DMS79 (cell line): ENCODE measurements at regions not wholly inside any gene's neighbourhood (a gene's known extent, or its start where the extent isn't known, plus 50 kb on each side); places are given as distances from the start of the nearest gene placed in this dataset.
"Not testable (repeated sequence)": the region's sequence is repeated elsewhere in the genome, so short reads cannot be mapped to it uniquely, and the experiment has no call there.

Source experiments
- DNase-seq: peaks from one replicate; lab custom pipeline; 2025; lab: John Stamatoyannopoulos, UW

DNA sequence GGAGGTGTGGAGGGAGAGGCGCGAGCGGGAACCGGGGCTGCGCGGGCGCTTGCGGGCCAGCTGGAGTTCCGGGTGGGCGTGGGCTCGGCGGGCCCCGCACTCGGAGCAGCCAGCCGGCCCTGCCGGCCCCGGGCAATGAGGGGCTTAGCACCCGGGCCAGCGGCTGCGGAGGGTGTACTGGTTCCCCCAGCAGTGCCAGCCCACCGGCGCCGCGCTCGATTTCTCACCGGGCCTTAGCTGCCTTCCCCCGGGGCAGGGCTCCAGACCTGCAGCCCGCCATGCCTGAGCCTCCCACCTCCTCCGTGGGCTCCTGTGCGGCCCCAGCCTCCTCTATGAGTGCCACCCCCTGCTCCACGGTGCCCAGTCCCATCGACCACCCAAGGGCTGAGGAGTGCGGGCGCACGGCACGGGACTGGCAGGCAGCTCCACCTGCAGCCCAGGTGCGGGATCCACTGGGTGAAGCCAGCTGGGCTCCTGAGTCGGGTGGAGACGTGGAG is 141.4 kb downstream of the SPRY1 start:
- DNase-seq, result not testable (repeated sequence)

GRCh38 chr4:123545667-123546572 is 149.3 kb downstream of the SPRY1 start:
- no peak for DNase-seq

DNA sequence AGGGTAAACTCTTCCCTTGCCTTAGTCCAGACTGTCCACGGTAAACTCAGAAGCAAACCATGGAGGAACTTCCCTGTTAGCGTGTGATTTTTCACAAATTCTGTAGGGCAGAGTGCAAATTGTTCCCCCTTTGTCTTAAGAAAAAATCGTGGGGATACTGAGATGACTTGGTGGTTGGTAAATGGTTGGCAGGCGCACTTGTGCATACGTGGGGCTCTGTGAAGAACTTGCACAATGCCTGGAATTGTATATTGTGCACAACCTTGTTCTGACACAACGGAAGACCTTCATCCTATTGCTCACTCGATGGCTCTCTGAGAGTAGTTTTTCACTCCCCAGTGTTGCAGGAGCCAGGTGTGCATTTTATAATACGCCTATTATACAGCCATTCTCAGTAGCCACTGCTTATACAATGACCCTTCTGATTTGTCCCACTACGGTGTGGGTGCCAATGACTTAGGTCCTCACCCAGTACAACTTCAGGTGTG is 150.0 kb downstream of the SPRY1 start:
- DNase-seq, result no peak

DNA sequence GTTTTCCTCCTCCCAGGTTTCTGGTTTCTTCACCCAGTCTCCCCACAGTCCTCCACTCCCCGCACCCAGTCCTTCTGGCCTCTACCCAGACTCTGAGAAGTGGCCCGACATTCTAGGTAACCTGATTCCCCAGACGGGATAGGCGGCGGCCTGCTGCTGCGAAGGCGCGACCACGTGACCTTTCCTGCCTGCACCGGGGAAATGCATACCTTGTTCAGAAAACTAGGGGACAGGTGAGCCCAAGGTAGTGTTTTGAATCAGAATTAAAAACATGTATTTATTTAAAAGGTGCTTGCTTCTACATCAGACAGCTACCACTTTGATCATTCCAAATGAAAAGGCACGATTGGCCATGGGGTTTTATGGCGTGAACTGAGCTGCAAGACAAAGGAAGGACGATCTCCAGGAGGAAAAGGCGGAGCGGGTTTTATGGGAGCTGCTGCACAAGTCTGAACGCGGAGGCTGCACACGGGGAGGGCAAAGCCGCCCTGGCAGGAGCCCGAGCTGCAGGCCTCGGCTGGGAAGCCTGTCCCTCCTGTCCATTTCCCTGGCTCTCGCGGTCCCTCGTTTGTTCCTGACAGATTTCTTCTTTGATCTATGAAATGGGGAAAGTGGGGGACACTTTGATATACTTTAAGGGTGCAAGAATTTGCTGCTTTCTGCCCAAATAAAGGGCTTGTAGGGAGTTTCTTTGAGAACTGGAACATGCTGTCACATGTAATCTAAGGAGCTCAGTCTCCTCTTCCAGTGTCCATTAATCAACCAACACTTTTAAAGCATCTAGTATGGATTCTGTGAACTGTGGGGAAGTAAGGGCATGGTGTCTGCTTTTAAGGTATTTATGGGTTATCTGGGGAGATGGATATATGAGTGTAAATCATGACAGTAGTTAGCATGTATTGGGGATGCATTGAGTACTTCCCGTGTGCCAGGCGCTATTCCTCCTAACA is 150.9 kb downstream of the SPRY1 start:
- peak; percentile 40 for DNase-seq

DNA sequence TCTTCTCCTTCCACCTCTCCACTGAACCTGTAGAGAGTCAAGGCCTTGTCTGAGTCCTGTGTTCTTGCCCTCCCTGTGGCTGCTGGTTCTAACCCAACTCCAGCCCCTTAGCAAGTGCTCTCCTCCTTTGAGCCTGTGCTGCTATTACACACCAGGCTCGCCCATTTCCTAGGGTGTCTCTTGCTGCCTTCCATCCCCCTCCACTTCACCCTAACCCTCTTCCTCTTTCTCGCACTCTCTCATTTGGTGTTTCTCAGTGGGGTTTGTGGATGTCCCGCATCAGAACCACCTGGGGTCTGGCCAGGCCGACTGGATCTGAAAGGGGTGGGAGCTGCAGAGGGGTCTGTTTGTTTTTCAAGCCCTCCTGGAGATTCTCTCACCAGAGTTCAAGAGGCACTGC is 156.7 kb downstream of the SPRY1 start:
- DNase-seq, result no peak

DNA sequence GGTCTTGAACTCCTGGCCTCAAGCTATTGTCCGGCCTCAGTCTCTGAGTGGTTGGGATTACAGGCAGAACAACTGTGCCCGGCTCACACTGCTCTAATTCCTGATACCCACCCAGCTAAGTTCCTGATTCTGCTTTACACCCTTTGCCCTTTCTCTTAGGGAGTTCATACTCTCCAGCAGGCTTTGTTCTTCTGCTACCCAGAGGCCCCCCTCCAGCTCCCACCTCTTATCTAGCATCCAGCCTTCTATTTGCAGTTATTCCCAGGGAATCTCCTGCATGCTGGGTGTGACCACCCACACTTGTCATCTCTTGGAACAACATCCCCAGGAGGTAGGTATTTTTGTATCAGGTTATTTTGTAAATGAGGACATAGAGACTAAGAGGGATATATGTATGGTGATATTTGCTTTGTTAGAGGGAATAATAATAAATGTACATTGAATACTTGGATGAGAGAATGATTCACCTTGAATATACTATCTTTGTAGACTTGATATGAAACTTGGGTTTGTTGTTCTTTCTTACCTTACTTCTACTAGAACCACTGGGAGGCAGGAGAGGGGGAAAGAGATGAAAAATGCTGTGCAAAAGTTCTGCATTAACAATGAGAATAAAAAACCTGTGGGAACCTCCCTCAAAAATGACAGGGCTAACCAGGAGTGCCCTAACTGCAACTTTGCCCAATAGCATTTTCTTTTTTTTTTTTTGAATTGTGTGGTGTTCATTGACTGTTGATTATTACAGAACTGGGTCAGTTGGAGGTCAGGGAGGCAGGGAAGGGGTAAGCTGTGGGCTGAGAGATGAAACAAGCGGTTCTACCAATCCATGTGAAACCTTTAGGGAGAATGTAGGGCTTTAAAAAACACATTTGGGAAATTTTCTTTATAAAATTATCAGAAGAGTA is 157.4 kb downstream of the SPRY1 start:
- no peak for DNase-seq

- no peak for DNase-seq
Measured at GRCh38 chr4:123554801-123555232, 158.2 kb downstream of the SPRY1 start.

- DNase-seq, result no peak
Measured at GRCh38 chr4:123555233-123555806, 158.7 kb downstream of the SPRY1 start.

DNA sequence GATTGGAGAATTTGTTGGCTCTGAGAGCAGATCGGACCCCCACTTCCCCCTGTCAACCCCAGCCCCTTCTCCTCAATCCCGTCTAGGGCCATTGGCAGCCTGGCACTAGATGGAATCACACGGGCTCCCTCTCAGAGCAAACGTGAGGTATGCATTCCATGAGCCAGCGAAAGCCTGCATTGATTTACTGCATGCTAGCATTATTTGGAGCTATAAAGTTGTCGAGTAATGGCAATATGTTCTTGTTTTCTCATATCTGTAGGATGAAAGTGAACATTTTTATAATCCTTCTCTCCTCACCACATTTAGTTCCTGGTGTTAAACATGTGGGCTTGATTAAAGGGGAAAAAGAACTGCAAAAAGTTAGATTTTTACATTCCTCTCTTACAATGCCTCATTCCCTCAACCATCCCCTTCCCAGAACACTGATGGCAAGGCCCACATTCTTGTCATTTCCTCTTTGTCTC is 159.2 kb downstream of the SPRY1 start:
- no peak for DNase-seq

- DNase-seq, result no peak
Measured at GRCh38 chr4:123556526-123556925, 159.9 kb downstream of the SPRY1 start.

DNA sequence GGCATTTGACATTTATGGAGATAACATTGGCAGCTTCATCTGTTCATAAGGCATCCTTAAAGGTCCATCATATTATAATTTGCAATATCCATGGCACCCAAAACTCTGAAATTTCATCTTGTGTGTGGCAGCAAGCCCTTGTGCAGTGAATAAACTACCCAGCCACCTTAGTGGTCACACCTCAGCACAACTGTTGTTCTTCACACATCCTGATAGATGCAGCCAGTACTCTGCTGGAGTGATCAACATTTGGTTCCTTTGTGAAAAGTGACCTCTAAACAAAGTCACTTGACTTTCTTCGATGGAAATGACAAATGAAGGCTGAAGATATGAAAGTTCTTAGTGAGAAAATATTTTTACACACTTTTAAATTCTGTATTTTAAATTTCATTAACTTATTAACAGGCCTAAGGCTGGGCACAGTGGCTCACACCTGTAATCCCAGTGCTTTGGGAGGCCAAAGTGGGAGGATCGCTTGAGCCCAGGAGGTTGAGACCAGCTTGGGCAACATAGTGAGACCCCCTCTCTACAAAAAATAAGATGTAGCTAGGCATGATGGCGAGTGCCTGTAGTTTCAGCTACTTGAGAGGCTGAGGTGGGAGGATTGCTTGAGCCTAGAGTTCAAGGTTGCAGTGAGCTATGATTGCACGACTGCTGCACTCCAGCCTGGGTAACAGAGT is 161.4 kb downstream of the SPRY1 start:
- no peak for DNase-seq

- DNase-seq, result no peak
Measured at GRCh38 chr4:123558865-123559264, 162.3 kb downstream of the SPRY1 start.

DNA sequence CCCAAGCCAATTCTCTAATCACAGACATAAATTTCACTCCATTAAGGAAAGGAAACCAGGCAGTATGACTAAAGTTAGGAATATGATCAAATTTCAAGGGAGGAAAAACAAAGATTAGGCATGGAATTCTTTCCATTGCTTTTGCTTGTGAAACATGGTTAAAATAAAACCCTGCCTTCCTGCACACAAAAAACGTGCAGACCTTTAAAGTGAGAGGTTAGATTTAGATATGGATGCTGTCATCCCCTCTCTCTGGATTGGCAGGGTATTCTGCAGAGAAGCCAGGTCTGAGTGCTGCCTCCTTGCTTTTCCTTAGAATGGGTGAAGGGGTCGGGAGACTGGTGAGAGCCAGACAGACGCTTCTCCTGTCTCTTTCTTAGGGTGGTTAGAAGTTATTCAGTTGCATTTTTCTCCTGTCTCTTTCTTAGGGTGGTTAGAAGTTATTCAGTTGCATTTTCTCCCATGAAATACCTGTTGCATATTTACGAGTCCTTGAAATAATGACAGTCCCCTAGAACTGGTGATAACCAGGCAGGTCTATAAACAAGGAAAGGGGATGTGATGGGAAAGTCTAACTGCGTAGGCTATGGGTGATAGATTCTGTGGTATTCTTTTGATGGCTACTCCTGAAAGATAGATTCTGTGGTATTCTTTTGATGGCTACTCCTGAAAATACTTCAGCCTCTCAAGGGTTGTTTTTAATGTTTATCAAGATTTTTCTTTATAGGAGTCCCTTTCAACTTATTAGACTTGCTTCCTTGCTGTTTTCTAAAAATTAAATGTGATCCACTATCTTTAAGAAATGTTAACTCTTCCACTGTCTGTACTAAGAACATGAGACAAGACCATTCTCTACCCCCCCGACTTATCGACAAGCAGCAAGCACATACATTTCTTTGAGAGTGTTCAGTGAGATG is 163.6 kb downstream of the SPRY1 start:
- DNase-seq, result no peak

GRCh38 chr4:123561525-123561924 is 164.9 kb downstream of the SPRY1 start:
- no peak for DNase-seq

DNA sequence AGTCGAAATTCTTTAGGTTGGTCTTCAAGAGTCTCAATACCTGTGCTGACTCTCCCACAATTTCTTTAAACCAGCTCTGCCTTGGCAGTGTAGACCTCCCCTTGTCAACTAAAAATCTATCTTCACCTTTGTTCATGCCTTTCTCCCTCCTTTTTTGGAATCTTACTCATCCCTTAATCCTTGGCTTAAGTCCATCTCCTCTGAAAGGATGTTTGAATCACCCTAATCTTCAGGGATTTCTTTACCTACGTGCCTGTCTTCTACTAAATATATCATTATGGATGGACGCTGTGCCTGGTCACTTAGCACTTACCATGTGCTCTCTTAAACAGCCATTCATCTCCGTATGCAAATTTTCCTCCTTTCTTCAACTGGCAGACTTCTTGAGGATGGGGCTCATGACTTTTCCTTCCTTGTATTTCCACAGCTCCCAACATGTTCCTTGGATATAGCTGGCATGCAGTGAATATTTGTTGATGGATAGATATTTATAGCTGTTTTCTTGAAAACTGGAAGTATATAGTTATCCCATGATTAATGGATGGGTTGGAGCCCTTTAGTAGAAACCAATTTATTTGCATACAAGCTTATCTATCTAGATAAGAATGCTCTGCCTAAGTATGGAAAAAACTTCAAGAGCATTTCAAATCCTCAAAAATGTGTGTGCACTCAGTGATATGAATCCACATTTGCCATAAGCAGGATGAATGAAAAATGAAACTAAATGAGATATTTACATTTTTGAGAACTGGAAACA is 166.6 kb downstream of the SPRY1 start:
- DNase-seq, result no peak

- no peak for DNase-seq
Measured at GRCh38 chr4:123564758-123565346, 168.3 kb downstream of the SPRY1 start.

GRCh38 chr4:123568936-123569335 is 172.3 kb downstream of the SPRY1 start:
- DNase-seq, result no peak

GRCh38 chr4:123569541-123569940 is 172.9 kb downstream of the SPRY1 start:
- no peak for DNase-seq
